Activated T-cell treated with anti-CD3 and anti-CD28 coated beads for 48 hours (primary cell): ENCODE measurements at regions not wholly inside any gene's neighbourhood (a gene's known extent, or its start where the extent isn't known, plus 50 kb on each side); places are given as distances from the start of the nearest gene placed in this dataset.

Experiments used
- DNase-seq: peaks from one replicate; pipeline ENCODE4 v3.0.0-alpha.2; 2020; ENCODE audit warnings: low read depth

GRCh38 chr14:97353102-97353501 lies 555.9 kb downstream of the VRK1 start:
- DNase-seq = no peak

- no peak for DNase-seq
Measured at GRCh38 chr14:97354119-97354722, 557.0 kb downstream of the VRK1 start.

GRCh38 chr14:97359341-97359740 lies 562.2 kb downstream of the VRK1 start:
- no peak for DNase-seq

- DNase-seq = no peak
Measured at GRCh38 chr14:97361181-97361580, 564.0 kb downstream of the VRK1 start.

- no peak for DNase-seq
Measured at GRCh38 chr14:97361958-97362357, 564.8 kb downstream of the VRK1 start.

- no peak for DNase-seq
Measured at GRCh38 chr14:97366400-97366799, 569.2 kb downstream of the VRK1 start.

- no peak for DNase-seq
Measured at GRCh38 chr14:97367278-97367677, 570.1 kb downstream of the VRK1 start.

- DNase-seq = no peak
Measured at GRCh38 chr14:97368049-97368448, 570.9 kb downstream of the VRK1 start.

GRCh38 chr14:97368900-97369564 lies 571.9 kb downstream of the VRK1 start:
- DNase-seq = no peak

GRCh38 chr14:97369901-97370300 lies 572.7 kb downstream of the VRK1 start:
- no peak for DNase-seq

- DNase-seq = no peak
Measured at GRCh38 chr14:97376310-97376709, 579.1 kb downstream of the VRK1 start.

GRCh38 chr14:97377550-97377949 lies 580.4 kb downstream of the VRK1 start:
- DNase-seq = no peak

- no peak for DNase-seq
Measured at GRCh38 chr14:97379091-97379531, 581.9 kb downstream of the VRK1 start.

- peak; percentile 67 for DNase-seq
Measured at GRCh38 chr14:97380539-97380941, 583.4 kb downstream of the VRK1 start.

GRCh38 chr14:97381309-97381708 lies 584.1 kb downstream of the VRK1 start:
- no peak for DNase-seq

- DNase-seq = no peak
Measured at GRCh38 chr14:97382616-97383226, 585.5 kb downstream of the VRK1 start.

- DNase-seq = no peak
Measured at GRCh38 chr14:97385727-97386126, 588.5 kb downstream of the VRK1 start.

GRCh38 chr14:97387252-97387874 lies 590.2 kb downstream of the VRK1 start:
- no peak for DNase-seq

GRCh38 chr14:97388408-97388807 lies 591.2 kb downstream of the VRK1 start:
- no peak for DNase-seq

GRCh38 chr14:97390096-97390724 lies 593.0 kb downstream of the VRK1 start:
- DNase-seq = no peak

- no peak for DNase-seq
Measured at GRCh38 chr14:97393244-97393643, 596.1 kb downstream of the VRK1 start.

- DNase-seq = no peak
Measured at GRCh38 chr14:97395068-97395467, 597.9 kb downstream of the VRK1 start.

- no peak for DNase-seq
Measured at GRCh38 chr14:97401714-97402113, 604.5 kb downstream of the VRK1 start.
